Dedifferentiated amniotic fluid mesenchymal stem cell (primary cell): ENCODE measurements at regions not wholly inside any gene's neighbourhood (a gene's known extent, or its start where the extent isn't known, plus 50 kb on each side); places are given as distances from the start of the nearest gene placed in this dataset.
A peak's percentile ranks its signal among the peaks of the same experiment; 100 is the strongest.
"Not testable (repeated sequence)": the region's sequence is repeated elsewhere in the genome, so short reads cannot be mapped to it uniquely, and the experiment has no call there.

Experiments
- DNase-seq: peaks from one replicate; pipeline ENCODE4 v3.0.0-alpha.2; 2016; ENCODE audit errors: extremely low spot score

DNA sequence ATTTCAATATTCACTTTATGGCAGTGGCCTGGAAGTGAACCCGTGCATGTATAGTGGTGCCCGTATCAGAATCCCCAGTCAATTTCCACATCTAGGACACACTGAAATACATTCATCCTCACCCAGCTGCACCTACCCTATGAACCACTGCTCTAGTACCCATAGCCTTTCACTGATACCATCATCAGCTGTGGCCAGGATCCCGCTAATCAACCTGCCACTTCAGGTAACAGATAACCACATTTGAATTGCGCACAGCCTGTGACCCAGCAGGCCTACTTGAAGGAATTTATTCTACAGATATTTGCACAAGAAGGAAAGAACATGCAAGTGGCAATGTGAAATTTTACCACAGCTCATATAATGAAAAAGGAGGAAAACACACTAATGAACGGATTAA is 161.0 kb upstream of the CCDC54 start:
- DNase-seq: no peak

DNA sequence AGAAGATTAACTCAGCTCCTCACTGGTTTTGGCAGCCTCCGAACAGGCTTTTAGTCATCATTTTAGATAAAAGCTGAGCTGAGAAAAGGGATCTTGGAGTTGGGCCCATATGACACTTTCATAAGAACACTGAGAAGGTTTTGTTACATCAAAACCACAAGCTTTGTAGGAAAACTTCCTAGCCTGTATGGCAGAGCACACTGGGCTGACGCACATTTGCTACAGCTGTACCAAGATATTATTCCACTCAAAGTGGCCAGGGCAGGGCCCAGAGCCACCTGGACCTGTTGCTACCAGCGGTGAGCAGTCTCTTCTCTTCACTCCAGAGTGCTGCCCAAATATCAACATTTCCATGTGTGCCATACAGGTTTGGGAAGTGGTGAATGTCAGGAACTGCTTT is 160.5 kb upstream of the CCDC54 start:
- DNase-seq: peak; percentile 94

DNA sequence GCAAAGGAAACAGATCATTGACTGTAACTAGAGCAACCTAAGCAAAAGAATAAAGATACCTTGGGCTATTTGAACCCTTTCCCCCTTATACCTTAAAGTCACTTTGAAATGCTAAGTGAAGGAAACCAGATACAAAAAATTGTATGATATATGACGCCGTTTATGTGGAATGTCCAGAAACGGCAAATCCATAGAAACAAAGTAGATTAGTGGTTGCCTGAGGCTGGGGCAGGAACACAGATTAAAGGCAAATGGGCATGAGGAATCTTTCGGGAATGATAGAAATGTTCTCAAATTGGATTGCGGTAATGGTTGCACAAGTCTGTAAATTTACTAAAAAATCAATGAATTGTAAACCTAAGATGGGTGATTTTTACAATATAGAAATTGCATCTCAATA is 160.1 kb upstream of the CCDC54 start:
- peak; percentile 96 for DNase-seq

DNA sequence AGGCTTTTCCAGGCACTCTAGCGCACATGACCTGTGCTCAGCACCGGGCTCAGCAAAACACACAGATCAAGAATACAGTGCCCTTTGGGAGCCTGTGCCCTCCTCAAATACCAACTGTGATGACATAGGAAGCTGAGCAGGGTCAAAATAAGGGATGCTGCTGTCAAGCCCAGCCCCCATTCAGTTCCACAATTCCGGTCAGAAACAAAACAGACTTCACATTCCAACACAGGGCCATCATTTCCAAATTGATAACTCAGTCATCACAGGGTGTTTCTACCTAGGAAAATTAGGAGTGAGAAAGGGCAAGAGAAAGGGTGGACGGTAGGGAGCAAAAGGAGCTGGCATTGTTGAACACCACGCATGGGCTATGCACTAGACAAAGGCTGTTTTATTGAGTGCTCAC is 158.4 kb upstream of the CCDC54 start:
- DNase-seq: no peak

DNA sequence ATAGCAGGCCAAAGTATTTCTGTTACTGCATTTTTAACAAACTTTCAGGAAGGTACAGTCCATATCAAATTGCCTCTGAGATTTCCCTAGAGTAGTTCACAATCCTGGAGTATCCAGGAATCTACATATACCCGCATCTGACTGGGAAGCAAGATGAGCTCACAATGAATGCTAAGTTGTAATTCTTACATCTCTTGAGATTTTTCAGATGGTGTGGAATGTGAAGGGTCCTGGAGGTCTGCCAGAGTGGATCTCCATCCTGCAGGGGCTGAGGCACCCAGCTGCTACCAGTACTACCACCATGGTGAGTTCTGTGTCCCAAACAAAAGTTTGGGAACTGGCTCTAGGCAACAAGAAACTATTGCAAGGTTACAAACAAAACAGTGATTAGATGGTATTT is 156.7 kb upstream of the CCDC54 start:
- no peak for DNase-seq

DNA sequence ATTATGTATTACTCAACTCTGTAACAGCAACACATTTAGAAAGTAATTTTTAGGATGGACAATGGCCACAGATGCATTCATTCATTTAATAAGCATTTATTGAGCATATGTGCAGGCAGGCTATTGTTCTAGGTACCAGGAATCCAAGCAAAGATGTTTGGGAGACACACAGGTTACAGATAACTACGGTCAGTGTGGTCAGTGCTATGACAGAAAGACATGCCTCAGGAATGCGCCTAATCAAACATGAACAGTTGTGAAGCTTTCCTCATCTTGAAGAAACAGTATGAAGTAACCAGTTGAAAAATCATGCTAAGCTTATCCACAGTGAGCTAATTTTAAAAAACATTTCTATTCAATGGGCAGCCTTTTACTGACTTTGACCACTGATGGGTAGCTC is 155.4 kb upstream of the CCDC54 start:
- no peak for DNase-seq

DNA sequence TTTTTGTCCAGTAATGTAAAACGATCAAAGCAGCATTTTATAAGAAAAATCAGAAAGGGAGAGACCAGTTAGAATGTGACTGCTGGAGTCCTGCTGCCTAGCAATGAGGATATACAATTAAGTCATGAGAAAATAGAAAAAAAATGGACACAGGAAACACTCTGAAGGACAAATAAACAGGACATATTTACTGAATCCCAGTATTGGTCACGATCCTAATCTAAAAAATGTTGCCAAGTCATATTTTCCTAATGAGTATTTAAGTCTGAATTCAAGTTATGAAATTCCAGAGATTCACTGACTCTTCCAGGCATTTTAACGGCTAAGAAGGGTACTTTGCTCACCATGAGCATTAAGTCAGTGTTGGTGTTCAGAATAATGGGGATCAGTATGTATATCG is 154.3 kb upstream of the CCDC54 start:
- DNase-seq: peak; percentile 84

DNA sequence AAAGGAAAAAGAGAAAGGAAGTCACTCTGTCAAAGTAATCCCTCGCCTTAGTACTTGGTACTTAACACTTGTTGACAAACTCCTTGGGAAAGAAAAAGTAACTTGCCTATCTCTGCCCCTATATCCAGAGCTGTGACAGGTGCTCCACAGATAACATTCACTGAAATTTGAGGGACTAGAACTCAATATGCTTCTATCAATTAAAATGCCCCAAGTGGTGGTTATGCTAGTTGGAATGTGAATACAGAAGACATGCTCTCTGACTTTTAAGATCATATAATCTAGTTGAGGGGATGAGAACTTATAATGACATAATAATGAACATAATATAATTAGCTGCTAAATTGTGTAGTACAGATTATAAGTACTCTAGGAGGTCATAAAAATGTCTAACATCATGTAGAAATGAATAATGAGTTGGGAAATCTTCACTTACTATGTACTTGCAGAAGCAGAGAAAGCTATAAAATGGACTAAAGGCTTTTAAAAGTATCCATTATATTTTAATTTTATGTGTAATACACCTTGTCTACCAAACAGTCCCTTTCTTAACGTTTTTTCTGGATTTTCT is 153.1 kb upstream of the CCDC54 start:
- no peak for DNase-seq

DNA sequence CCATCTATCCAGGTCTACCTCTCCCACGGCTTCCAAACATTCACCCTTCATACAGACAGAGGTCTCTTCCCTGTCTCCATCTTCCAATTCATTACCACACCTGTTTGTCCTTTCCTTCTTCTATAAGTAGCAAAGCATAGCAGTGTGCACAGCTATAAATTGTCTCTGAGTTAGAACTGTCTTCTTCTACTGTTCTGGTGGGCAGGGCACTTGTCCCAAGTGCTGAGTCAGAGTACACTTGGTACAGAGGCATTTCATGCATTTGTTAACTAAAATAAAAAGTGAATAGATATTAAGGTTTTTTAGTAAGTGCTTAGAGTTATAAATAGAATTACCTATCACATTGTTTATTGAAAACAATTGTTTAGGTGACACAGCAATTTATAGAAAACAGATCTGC is 150.1 kb upstream of the CCDC54 start:
- DNase-seq: no peak

DNA sequence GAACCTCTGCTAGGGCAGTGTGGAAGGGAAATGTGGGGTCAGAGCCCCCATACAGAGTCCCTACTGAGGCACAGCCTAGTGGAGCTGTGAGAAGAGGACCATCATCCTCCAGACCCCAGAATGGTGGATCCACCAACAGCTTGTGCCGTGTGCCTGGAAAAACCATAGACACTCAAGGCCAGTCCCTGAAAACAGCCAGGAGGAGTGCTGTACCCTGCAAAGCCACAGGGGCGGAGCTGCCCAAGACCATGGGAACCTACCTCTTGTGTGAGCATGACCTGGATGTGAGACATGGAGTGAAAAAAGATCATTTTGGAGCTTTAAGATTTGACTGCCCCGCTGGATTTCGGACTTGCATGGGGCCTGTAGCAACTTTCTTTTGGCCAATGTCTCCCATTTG is 143.4 kb upstream of the CCDC54 start:
- not testable (repeated sequence) for DNase-seq

DNA sequence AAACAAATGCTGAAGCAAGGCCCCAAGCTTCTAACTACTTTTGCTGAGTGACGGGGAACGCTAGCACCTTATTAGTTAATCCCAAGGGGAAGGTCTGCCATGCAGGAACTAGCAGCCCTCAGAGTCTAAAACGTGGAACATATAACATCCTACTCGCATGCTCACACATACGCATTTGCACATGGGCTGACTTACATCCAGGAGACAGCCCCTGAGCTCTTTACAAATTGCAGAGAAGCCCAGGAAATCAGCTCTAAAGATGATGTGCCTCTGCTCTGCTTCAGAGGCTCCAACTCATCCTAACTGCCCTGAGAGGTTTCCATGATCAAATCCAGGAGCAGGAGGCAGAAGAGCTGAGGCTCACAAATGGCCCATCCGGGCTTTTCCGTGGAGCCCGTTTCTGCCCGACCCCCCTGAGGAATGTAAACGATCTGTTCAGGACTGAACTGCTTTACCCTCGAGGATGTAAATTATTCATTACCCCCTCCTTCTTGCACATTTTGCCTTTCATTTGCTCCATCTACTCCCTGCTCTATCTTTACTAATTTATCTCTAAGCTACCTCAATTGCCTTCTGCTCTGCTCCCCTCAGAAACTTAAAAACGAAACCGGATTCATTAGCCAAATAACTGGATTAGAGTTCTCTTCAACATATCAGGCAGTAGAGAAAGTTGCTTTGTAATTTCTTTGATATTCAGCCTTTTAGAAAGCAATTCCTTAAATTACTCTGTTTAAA is 141.9 kb upstream of the CCDC54 start:
- no peak for DNase-seq

DNA sequence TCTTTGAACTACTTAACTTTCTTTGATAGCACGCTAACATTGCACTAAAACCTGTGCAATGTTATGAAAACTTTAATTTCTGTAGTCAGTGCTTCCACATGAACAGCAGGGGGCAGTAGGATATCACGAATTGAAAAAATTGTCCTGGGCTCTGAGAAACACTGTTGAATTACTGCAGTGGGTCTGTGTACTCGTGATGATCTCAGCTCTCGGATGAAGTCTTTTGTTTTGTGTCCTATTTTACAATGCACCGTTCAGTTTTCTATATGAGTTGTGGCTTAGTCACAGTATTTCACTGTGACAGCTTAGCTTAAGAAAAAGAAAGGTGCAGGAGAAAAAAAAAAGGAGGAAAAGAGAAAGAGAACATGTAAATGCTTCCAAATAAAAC is 141.3 kb upstream of the CCDC54 start:
- peak; percentile 89 for DNase-seq

DNA sequence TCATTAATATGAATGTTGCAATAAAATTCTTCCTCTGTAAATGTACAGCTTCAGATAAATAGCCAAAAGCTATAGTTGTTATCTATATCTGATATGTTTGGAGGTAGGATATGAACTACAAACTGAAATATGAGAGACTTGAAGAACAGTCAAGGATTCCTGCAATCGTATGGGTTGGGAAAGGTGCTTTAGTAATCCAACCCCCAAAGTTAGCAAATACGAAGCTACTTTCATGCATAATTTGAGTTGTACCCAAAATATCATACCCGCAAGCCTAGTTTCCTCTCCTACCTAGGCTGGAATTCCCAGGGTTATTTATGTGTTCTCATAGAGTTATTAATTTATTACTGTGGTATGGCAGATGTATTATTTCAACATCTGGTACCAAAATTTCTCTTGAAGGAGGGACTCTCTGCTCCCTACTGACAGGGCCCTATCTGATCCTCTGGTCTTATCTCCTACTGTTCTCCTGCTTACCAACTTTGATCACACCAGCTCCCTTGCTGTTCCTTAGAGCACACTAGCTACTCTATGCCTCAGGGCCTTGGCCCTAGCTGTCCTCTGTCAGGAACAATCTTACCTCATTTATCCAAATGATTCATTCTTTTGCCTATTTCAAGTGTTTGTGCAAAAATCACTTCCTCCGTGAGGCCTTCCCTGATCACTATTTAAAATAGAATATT is 140.4 kb upstream of the CCDC54 start:
- DNase-seq: no peak

DNA sequence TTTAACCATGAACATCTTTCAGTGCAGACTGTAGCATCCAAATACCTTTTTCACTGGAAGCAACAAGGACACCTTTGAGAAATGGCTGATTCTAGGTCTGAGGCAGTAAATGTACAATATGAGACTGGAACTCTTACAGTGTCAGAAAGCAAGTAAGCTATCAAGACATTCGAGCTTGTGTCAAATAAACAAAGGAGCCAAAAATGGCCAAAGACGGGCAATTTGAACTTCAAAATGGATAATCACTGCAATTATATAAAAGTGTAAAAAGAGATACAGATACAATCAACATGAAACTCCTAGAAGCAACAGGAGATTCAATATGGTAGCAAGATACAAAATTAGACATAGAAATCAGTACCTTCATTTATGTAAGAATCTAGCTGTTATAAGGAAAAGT is 138.5 kb upstream of the CCDC54 start:
- no peak for DNase-seq

DNA sequence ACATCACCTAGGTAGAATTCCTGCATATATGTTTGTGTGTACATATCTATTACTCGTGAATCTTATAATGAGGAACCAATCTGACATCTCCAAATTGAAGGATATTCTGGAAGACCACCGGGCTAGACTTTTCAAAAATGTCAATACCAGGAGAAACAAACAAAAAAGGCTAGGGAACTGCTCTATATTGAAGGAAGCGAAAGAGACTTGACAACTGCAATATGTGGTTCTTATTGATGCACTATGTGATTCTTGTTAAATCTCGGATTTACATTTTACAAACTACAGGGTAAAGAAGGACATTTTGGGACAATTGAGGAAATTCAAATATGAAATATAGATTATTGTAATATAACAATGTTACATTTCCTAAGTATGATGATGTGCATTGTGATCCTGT is 137.5 kb upstream of the CCDC54 start:
- DNase-seq: no peak

DNA sequence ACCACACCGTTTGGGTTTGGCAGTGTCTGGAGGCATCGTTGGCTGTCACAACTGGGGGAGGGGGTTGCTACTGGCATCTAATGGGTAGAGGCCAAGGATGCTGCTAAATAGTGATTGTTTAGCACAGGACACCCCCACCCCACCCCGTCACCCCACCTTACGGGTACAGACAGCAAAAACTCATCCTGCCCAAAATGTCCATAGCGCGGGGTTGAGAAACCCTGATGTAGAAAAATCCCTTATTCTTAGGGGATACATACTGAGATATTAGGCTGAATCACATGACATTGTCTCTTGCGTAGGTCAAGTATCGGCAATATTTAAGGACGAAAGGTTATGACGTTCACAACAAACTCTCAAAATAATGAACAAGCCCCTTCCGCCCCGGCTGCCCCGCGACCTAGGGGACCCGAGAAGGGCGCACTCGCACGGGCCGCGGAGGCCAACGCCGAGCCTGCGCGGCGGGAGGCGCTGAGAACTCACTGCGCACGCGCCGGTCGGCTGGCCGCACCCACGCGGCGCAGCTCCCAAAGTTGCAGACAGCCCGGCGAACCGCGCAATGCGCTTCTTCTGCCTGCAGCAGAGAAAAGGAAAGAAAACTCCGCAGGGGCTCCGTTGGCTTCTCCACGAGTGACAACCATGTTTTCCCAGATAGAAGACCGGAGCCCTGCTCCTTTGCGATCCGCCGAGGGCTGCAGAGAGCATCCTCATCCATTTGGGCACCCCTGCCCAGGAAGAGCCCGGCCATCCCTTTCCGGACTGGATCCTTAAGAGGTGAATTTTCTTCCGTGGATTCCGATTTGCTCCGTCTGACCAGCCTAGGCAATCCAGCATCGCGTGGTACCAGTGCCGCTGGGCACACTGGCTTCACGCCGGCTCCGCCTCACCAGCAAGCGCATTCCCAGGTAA is 136.8 kb upstream of the CCDC54 start:
- DNase-seq: peak; percentile 67

DNA sequence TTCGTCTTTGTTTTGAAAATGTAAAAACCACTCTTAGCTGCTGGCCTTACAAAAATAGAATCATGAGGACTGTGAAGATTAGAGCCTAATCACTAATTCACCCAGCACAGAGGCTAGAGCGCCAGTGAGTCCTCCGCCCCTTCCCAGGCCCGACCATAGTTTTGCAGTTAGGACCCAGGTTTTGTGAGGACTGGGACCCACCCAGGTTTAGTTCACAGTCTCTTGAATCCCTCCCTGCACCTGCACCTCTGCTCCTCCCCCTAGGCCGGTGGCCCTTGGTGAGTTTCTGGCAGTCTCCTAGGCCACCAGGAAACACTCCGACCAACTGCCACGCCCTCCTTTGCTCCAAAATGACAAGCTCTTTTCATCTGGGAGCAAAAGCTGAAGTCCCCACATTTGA is 136.0 kb upstream of the CCDC54 start:
- DNase-seq: no peak

DNA sequence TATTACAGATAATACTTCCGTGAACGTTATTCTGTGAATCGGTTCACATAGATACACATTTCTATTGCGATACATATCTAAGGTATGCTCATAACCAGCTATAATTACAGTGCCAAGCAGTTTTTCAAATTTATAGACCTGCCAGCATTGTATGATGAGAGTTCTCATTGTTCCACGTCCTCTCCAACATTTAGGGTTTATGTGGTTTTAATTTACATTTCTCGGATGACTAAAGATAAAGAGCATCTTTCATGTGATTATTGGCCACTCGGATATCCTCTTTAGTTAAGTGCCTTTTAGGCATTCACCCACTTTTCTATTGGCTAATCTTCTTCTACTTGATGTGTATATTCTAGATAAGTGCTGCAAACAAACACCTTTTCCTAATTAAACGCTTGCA is 134.7 kb upstream of the CCDC54 start:
- no peak for DNase-seq

DNA sequence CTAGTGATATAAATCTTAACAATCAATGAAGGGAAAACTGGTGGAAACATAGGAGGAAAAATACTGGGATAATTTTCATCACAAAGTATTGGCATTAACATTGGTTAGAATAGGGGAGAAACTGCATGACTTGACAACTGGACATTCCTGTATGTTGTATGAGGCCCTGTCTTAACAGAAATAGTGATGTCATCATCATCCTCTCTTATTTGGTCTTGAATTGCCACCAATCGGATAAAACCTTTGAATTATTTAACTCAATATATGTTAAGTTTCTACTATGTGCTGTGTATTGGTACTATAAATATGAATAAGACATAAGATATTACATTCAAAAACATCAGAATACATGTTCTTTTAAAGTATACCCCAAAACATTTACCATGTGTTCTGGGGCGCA is 130.1 kb upstream of the CCDC54 start:
- no peak for DNase-seq

DNA sequence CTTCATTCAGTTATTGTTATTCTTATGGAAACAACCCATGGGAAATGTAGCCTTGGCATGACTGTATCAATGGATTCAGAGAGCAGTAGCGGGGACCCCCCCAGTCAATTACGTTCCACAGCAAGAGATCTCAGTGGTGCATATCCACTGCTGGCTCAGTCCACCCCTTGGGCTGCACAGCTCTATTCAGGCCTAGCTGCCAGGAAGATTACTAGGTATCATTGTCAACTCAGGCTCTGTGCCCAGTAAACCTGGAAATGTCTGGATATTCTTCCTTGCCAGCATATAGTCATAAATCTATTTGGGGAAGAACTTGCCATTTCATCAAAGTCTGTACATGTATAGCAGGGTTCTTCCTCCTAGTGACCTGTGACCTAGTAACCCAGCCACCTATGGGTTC is 128.1 kb upstream of the CCDC54 start:
- DNase-seq: no peak

DNA sequence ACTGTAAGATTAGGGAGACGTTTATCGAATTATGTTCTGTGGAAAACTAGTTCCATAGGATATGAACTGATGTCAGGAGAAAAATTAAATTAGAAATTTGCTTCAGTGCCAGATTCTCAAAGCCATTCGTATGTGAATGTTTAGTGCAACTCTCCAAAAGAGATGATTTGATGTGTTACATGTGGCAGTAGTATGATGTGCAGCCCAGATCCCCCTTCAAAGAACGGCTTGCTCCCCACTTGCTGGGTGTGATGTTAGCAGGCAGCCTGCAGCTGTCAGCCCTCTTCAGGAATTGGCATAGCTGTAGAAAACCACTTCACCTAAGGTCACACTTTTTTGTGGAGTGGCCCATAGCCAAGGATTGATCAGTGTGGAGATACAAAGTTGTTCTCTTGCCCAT is 127.0 kb upstream of the CCDC54 start:
- DNase-seq: no peak

DNA sequence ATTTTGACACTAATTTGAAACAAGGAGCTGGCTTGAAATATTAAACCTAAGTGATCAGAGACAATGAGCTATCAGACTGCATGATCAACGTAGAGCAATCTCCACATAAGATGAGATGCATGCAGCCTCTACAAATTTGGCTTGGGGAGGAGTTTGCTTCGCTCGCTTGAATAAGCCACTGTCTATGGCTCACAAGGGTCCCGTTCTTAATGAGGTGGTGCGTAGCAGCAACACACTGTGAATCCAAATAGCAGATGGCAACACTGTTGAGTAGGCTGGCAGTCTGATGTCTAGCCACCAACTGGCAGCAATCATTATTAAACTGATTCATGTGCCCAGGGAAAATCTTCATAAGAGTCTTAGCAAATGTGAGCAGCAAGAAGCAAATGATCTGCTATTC is 125.4 kb upstream of the CCDC54 start:
- no peak for DNase-seq
